H1 (cell line): ENCODE measurements at regions not wholly inside any gene's neighbourhood (a gene's known extent, or its start where the extent isn't known, plus 50 kb on each side); places are given as distances from the start of the nearest gene placed in this dataset.

Experiments used
- CTCF ChIA-PET: fragments of 300-600 bp; sonication (Branson Sonifier 250); formaldehyde crosslinking; loops from one replicate; lab custom pipeline; 2021; ENCODE audit not compliant: partially characterized antibody; lab: Charles Lee
- POLR2A ChIA-PET: fragments of 300-600 bp; sonication (Branson Sonifier 250); formaldehyde crosslinking; loops from one replicate; lab custom pipeline; 2021; ENCODE audit warnings: inconsistent platforms; ENCODE audit not compliant: partially characterized antibody; lab: Charles Lee
- DNase-seq, 2 experiments: peaks; one replicate each; pipeline versions ENCODE4 v3.0.0 to v3.0.0-alpha.2; 2010 to 2022; ENCODE audit warnings: low spot score in 2 of 2, low read depth in 1 of 2, mixed read lengths in 1 of 2
- FAIRE-seq: peaks from 2 replicates; lab custom pipeline; 2011; peaks lifted over from hg19 to GRCh38; lab: Jason Lieb, UNC
- H2AFZ ChIP-seq: 2 replicates; pipeline ENCODE4 v1.8.1; 2012; ENCODE audit warnings: low read length, inconsistent platforms
- H2AK5ac ChIP-seq: 2 replicates; pipeline ENCODE4 v1.6.1; 2013; ENCODE audit warnings: low read depth, low read length
- H2BK120ac ChIP-seq: replicated peaks from 2 replicates; pipeline ENCODE3; 2013; ENCODE audit warnings: low read depth, low read length, inconsistent platforms
- H2BK12ac ChIP-seq: 2 replicates; pipeline ENCODE4 v1.6.1; 2013; ENCODE audit warnings: low read depth, low read length
- H2BK15ac ChIP-seq: 2 replicates; pipeline ENCODE4 v1.6.1; 2013; ENCODE audit warnings: low read length
- H2BK20ac ChIP-seq: 2 replicates; pipeline ENCODE4 v1.6.1; 2013; ENCODE audit warnings: low read length
- H2BK5ac ChIP-seq: 2 replicates; pipeline ENCODE4 v1.6.1; 2013; ENCODE audit warnings: low read depth, low read length
- H3K14ac ChIP-seq: 2 replicates; pipeline ENCODE4 v1.6.1; 2013; ENCODE audit warnings: inconsistent platforms; ENCODE audit not compliant: insufficient read length
- H3K18ac ChIP-seq: 2 replicates; pipeline ENCODE4 v1.6.1; 2013; ENCODE audit warnings: low read length; ENCODE audit errors: extremely low read depth
- H3K23ac ChIP-seq: 2 replicates; pipeline ENCODE4 v1.6.1; 2013; ENCODE audit warnings: inconsistent platforms; ENCODE audit not compliant: insufficient read length
- H3K23me2 ChIP-seq: 2 replicates; pipeline ENCODE4 v1.6.1; 2013; ENCODE audit warnings: low read depth, low read length
- H3K27ac ChIP-seq: 2 replicates; pipeline ENCODE4 v1.6.1; 2011; ENCODE audit warnings: low read depth, low read length, inconsistent platforms
- H3K27me3 ChIP-seq, 4 experiments: replicated peaks in 1 of 4; 1 replicate in 1 of 4; 2 replicates in 3 of 4; pipeline versions ENCODE4 v1.6.1 to v1.8.1; 2011 to 2013; ENCODE audit warnings: low read length in 3 of 4, mild to moderate bottlenecking in 3 of 4, inconsistent platforms in 2 of 4, mixed read lengths in 2 of 4, moderate library complexity in 1 of 4; ENCODE audit not compliant: control insufficient read depth in 3 of 4, insufficient read depth in 3 of 4; ENCODE audit errors: extremely low read depth in 1 of 4
- H3K36me3 ChIP-seq, 4 experiments: 2 replicates each; pipeline versions ENCODE4 v1.6.1 to v1.8.1; 2011 to 2013; ENCODE audit warnings: mild to moderate bottlenecking in 4 of 4, low read length in 3 of 4, moderate library complexity in 2 of 4, control low read depth in 1 of 4, inconsistent platforms in 1 of 4; ENCODE audit not compliant: insufficient read depth in 4 of 4, control insufficient read depth in 2 of 4
- H3K4ac ChIP-seq: replicated peaks from 2 replicates; pipeline ENCODE3; 2013; ENCODE audit warnings: low read length, low read depth, mixed read lengths, inconsistent platforms; ENCODE audit not compliant: insufficient read length
- H3K4me1 ChIP-seq, 4 experiments: replicated peaks in 1 of 4; 1 replicate in 1 of 4; 2 replicates in 3 of 4; pipeline versions ENCODE4 v1.6.1 to v1.8.1; 2011 to 2013; ENCODE audit warnings: low read length in 3 of 4, inconsistent platforms in 2 of 4, mixed read lengths in 1 of 4; ENCODE audit not compliant: insufficient read depth in 4 of 4, control insufficient read depth in 3 of 4
- H3K4me2 ChIP-seq, 2 experiments: 2 replicates each; pipeline versions ENCODE4 v1.6.1 to v1.8.1; 2011 to 2013; ENCODE audit warnings: low read depth in 2 of 2, low read length in 2 of 2, control low read depth in 1 of 2, inconsistent platforms in 1 of 2, mild to moderate bottlenecking in 1 of 2; ENCODE audit not compliant: insufficient read depth in 1 of 2
- H3K4me3 ChIP-seq, 4 experiments: fragments of 200-600, 300-600 bp in 1 of 4; sonication (generic), shearing (Covaris generic), sonication (Bioruptor Twin) in 1 of 4; 2 replicates each; pipeline versions ENCODE4 v1.5.1 to v1.8.1; 2011 to 2016; ENCODE audit warnings: low read length in 4 of 4, low read depth in 3 of 4, control low read depth in 2 of 4, inconsistent platforms in 2 of 4, mild to moderate bottlenecking in 2 of 4, mixed read lengths in 1 of 4, moderate library complexity in 1 of 4; ENCODE audit not compliant: insufficient read depth in 2 of 4; ENCODE audit errors: extremely low read depth in 1 of 4
- H3K56ac ChIP-seq: replicated peaks from 2 replicates; pipeline ENCODE3; 2013; ENCODE audit warnings: low read depth, mild to moderate bottlenecking, mixed read lengths, low read length, inconsistent platforms; ENCODE audit not compliant: insufficient read length
- H3K79me1 ChIP-seq: 2 replicates; pipeline ENCODE4 v1.6.1; 2013; ENCODE audit warnings: low read depth, low read length, control low read depth
- H3K79me2 ChIP-seq, 2 experiments: 2 replicates each; pipeline versions ENCODE4 v1.6.1 to v1.8.1; 2012 to 2013; ENCODE audit warnings: low read length in 2 of 2, mild to moderate bottlenecking in 2 of 2, inconsistent platforms in 1 of 2; ENCODE audit not compliant: insufficient read depth in 2 of 2, control insufficient read depth in 1 of 2
- H3K9ac ChIP-seq, 4 experiments: replicated peaks in 1 of 4; 1 replicate in 1 of 4; 2 replicates in 3 of 4; pipeline versions ENCODE4 v1.6.1 to v1.8.1; 2011 to 2013; ENCODE audit warnings: low read depth in 3 of 4, low read length in 3 of 4, control low read depth in 2 of 4, mild to moderate bottlenecking in 2 of 4, moderate library complexity in 2 of 4, inconsistent platforms in 1 of 4; ENCODE audit errors: extremely low read depth in 1 of 4
- H3K9me3 ChIP-seq, 2 experiments: 2 replicates each; pipeline versions ENCODE4 v1.6.1 to v1.8.1; 2012 to 2013; ENCODE audit warnings: mild to moderate bottlenecking in 2 of 2, moderate library complexity in 2 of 2, control low read depth in 1 of 2, inconsistent platforms in 1 of 2, low read depth in 1 of 2, low read length in 1 of 2, mixed read lengths in 1 of 2; ENCODE audit not compliant: insufficient read depth in 2 of 2
- H4K20me1 ChIP-seq, 2 experiments: replicated peaks in 1 of 2; 2 replicates each; pipeline versions ENCODE3 to v1.8.1; 2011 to 2013; ENCODE audit warnings: inconsistent platforms in 2 of 2, low read length in 2 of 2, mild to moderate bottlenecking in 1 of 2; ENCODE audit not compliant: insufficient read depth in 2 of 2, control insufficient read depth in 1 of 2
- H4K5ac ChIP-seq: 2 replicates; pipeline ENCODE4 v1.6.1; 2013; ENCODE audit warnings: low read length, low read depth, mixed read lengths, inconsistent platforms; ENCODE audit not compliant: insufficient read length
- H4K8ac ChIP-seq: 2 replicates; pipeline ENCODE4 v1.8.0; 2013; ENCODE audit warnings: mild to moderate bottlenecking, moderate library complexity, low read length, inconsistent platforms; ENCODE audit not compliant: insufficient read depth; ENCODE audit errors: extremely low read depth
- H4K91ac ChIP-seq: replicated peaks from 2 replicates; pipeline ENCODE3; 2013; ENCODE audit warnings: low read length, mixed read lengths, inconsistent platforms; ENCODE audit not compliant: insufficient read length
- BCL11A ChIP-seq, 2 experiments: IDR thresholded peaks; one replicate each; pipeline ENCODE4 v1.6.1; 2011; ENCODE audit warnings: low read depth in 2 of 2, low read length in 2 of 2, mild to moderate bottlenecking in 2 of 2
- GTF2F1 ChIP-seq: IDR thresholded peaks from 2 replicates; pipeline ENCODE4 v1.6.1; 2012; ENCODE audit warnings: low read depth, low read length, improper control_type of control experiment, borderline replicate concordance
- HDAC6 ChIP-seq: IDR thresholded peaks from one replicate; pipeline ENCODE4 v1.7.1; 2012; ENCODE audit warnings: low read depth, mild to moderate bottlenecking, inconsistent platforms, low read length, moderate library complexity
- RBBP5 ChIP-seq: IDR thresholded peaks from 2 replicates; pipeline ENCODE4 v1.7.1; 2012; ENCODE audit warnings: low read depth, mild to moderate bottlenecking, inconsistent platforms, low read length, moderate library complexity, borderline replicate concordance
- TEAD4 ChIP-seq: IDR thresholded peaks from 2 replicates; pipeline ENCODE4 v1.6.1; 2012; ENCODE audit warnings: low read depth, low read length, inconsistent platforms, mixed read lengths

- Histone ChIP-seq H3K27me3 (peaks cover 0 to 2% (median 0%) of the 10 kb centered on the region in 4 experiments; a peak in 1 of 7 replicates), H4K5ac (no peak overlapping the region), H3K4me3 (no peak overlapping the region), H3K23me2 (no peaks in the 10 kb centered on the region), H3K27ac (no peak overlapping the region), H3K4me2 (no peak overlapping the region), H2BK12ac (peak overlapping the region; percentile 14; the same call in 1 of the 2 replicates), H2BK20ac (no peak overlapping the region), H2AK5ac (no peak overlapping the region), H2AFZ (no peak overlapping the region), H3K4ac (no peak overlapping the region), H3K14ac (no peak overlapping the region), H3K36me3 (no peaks in the 10 kb centered on the region), H4K91ac (no peak overlapping the region), H4K20me1 (no peaks in the 10 kb centered on the region), H3K4me1 (peaks cover 0 to under 1% (median 0%) of the 10 kb centered on the region in 4 experiments; a peak in 1 of 7 replicates), H2BK120ac (no peak overlapping the region), H3K23ac (no peak overlapping the region), H3K79me1 (no peaks in the 10 kb centered on the region), H3K56ac (no peak overlapping the region), H3K18ac (no peak overlapping the region), H4K8ac (no peak overlapping the region), H3K9me3 (no peaks in the 10 kb centered on the region), H2BK5ac (no peak overlapping the region), H2BK15ac (no peak overlapping the region), H3K9ac (no peak overlapping the region), H3K79me2 (no peaks in the 10 kb centered on the region)
- CTCF ChIA-PET, result no interaction called here
- POLR2A ChIA-PET, result no interaction called here
- TF ChIP-seq TEAD4 (no peak), GTF2F1 (no peak), HDAC6 (no peak), RBBP5 (no peak), BCL11A (IDR thresholded peaks at IDR 0.05; ENCODE audit: low read depth in 2 of 2, low read length in 2 of 2) (no peak)
- FAIRE-seq (no peak), DNase-seq (no peak)
Observed at GRCh38 chr14:76272349-76272748, 103.6 kb upstream of the ESRRB start.
